ENCODE measurements at regions not wholly inside any gene's neighbourhood (a gene's known extent, or its start where the extent isn't known, plus 50 kb on each side); places are given as distances from the start of the nearest gene placed in this dataset.

GRCh38 chr10:123455861-123456260 lies 210.3 kb upstream of the GPR26 start:
- DNase-seq (ENCODE audit: low read depth) = no peak

- DNase-seq (ENCODE audit: low read depth) = no peak
Measured at GRCh38 chr10:123458933-123459332, 207.2 kb upstream of the GPR26 start.

GRCh38 chr10:123459371-123460091 lies 206.6 kb upstream of the GPR26 start:
- no peak for DNase-seq (ENCODE audit: low read depth)

GRCh38 chr10:123462246-123462645 lies 203.9 kb upstream of the GPR26 start:
- DNase-seq (ENCODE audit: low read depth) = no peak

GRCh38 chr10:123462756-123463155 lies 203.4 kb upstream of the GPR26 start:
- DNase-seq (ENCODE audit: low read depth) = no peak

GRCh38 chr10:123463181-123463580 lies 203.0 kb upstream of the GPR26 start:
- DNase-seq (ENCODE audit: low read depth) = no peak

GRCh38 chr10:123463698-123464097 lies 202.5 kb upstream of the GPR26 start:
- DNase-seq (ENCODE audit: low read depth) = no peak

- no peak for DNase-seq (ENCODE audit: low read depth)
Measured at GRCh38 chr10:123464430-123465323, 201.5 kb upstream of the GPR26 start.

- DNase-seq (ENCODE audit: low read depth) = no peak
Measured at GRCh38 chr10:123470336-123470921, 195.7 kb upstream of the GPR26 start.

GRCh38 chr10:123471811-123472210 lies 194.3 kb upstream of the GPR26 start:
- no peak for DNase-seq (ENCODE audit: low read depth)

GRCh38 chr10:123472606-123473005 lies 193.5 kb upstream of the GPR26 start:
- DNase-seq (ENCODE audit: low read depth) = no peak

- DNase-seq (ENCODE audit: low read depth) = no peak
Measured at GRCh38 chr10:123474700-123475099, 191.5 kb upstream of the GPR26 start.

GRCh38 chr10:123475466-123475865 lies 190.7 kb upstream of the GPR26 start:
- no peak for DNase-seq (ENCODE audit: low read depth)

- DNase-seq (ENCODE audit: low read depth) = no peak
Measured at GRCh38 chr10:123478116-123478515, 188.0 kb upstream of the GPR26 start.

GRCh38 chr10:123479640-123480039 lies 186.5 kb upstream of the GPR26 start:
- no peak for DNase-seq (ENCODE audit: low read depth)

- no peak for DNase-seq (ENCODE audit: low read depth)
Measured at GRCh38 chr10:123480344-123480743, 185.8 kb upstream of the GPR26 start.

GRCh38 chr10:123480845-123481244 lies 185.3 kb upstream of the GPR26 start:
- DNase-seq (ENCODE audit: low read depth) = no peak

- DNase-seq (ENCODE audit: low read depth) = no peak
Measured at GRCh38 chr10:123484722-123485121, 181.4 kb upstream of the GPR26 start.

- no peak for DNase-seq (ENCODE audit: low read depth)
Measured at GRCh38 chr10:123485341-123485960, 180.7 kb upstream of the GPR26 start.

GRCh38 chr10:123488436-123488835 lies 177.7 kb upstream of the GPR26 start:
- no peak for DNase-seq (ENCODE audit: low read depth)

GRCh38 chr10:123491364-123491763 lies 174.8 kb upstream of the GPR26 start:
- DNase-seq (ENCODE audit: low read depth) = no peak

- DNase-seq (ENCODE audit: low read depth) = no peak
Measured at GRCh38 chr10:123492016-123492415, 174.1 kb upstream of the GPR26 start.

All from activated gamma-delta T cell treated with anti-CD3 and anti-CD28 coated beads, Interleukin-2, amount 50 U/mL, for 16 hours (primary cell).